ENCODE measurements at regions not wholly inside any gene's neighbourhood (a gene's known extent, or its start where the extent isn't known, plus 50 kb on each side); places are given as distances from the start of the nearest gene placed in this dataset.

DNA sequence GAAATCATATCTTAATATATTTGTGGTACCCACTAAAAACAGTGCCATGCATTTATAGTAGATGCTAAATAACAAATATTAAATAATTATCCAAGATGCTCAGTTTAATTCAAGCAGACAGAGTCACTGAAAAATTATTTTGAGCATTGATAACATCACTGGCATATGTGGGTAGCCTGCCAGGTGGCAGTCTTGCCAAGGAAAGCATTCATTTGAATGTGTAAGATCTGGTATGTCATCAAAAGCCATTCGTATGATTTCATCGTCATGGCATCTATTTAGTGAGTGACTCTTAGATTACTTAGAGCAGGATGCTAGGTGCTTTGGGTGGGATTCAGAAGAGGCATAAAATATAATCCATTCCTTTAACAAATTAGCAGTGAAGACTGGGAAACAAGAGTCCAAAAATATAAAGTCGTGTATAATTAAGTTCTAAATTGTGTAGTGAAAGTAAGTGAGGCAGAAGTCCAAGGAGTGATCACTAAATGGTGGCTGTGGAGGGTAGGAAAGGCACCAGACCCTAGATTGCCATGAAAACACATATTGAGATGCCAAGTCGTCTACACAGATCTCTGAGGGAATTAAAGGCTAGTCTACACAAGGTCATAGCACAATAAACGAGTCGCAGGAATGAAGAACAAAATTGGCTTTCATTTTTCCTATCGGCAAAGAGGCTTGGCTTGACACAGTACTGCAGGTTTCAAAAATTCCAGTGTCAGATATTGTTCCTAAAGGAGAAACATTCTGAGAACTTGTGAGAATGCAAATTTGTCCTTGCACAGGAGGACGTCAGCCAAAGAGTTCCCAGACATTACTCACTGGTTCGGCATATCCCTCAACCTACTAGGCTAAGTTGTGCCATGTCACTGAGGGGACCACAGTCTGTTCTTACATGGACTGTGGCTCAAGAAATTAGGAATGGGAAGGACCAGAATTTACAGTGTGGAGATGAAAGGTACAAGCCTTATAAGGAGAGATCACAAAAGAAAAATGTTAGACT, 130.8 kb downstream of the LYPLAL1 start:
- H3K4me3 ChIP-seq (ENCODE audit: low read depth, low read length): no peak overlapping the region
- no peak for DNase-seq (ENCODE audit: low read depth)
- TF ChIP-seq, protein P1, sequence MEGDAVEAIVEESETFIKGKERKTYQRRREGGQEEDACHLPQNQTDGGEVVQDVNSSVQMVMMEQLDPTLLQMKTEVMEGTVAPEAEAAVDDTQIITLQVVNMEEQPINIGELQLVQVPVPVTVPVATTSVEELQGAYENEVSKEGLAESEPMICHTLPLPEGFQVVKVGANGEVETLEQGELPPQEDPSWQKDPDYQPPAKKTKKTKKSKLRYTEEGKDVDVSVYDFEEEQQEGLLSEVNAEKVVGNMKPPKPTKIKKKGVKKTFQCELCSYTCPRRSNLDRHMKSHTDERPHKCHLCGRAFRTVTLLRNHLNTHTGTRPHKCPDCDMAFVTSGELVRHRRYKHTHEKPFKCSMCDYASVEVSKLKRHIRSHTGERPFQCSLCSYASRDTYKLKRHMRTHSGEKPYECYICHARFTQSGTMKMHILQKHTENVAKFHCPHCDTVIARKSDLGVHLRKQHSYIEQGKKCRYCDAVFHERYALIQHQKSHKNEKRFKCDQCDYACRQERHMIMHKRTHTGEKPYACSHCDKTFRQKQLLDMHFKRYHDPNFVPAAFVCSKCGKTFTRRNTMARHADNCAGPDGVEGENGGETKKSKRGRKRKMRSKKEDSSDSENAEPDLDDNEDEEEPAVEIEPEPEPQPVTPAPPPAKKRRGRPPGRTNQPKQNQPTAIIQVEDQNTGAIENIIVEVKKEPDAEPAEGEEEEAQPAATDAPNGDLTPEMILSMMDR (IDR thresholded peaks at IDR 0.05; ENCODE audit: low read depth, low read length, missing control alignments): no peak

DNA sequence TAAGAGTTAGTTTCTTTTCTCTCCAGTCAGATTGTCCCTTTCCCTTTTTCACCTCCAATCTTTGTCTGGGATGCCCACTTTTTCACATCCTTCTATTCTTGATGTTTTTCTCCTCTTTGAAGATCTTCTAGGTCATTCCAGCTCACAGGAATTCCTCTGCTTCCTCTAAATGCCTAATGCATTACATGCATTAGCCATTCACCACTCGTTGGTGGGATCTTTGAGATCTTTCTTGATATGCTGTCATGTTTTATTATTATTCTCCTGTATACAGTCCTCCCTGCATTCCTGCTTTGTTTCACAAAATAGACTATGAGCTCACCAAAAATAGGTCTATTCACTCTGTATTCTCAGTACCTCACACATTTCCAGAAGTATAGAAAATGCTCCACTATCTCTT, 129.0 kb downstream of the LYPLAL1 start:
- no peak for DNase-seq (ENCODE audit: low read depth)
- no peak overlapping the region for H3K4me3 ChIP-seq (ENCODE audit: low read depth, low read length)
- TF ChIP-seq, protein P1 (IDR thresholded peaks at IDR 0.05; ENCODE audit: low read depth, low read length, missing control alignments): no peak

DNA sequence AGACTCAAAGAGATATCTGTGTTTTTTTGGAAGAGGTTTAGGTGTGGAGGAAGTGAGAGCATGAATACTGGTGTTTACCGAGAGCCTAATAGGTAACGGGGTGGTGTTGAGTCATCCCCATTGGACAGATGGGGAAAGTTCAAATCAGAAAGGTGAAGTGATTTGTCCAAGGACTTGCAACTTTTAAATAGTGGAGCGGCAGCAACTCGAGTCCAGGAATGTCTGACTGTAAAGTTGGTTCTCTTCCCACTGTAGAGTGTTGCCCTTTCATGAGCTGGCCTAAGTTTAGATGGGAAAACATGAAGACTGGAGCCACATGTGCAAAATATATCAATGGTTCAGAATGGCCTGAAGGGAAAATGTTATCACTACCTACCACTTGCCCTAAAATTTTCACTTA, 125.7 kb downstream of the LYPLAL1 start:
- H3K4me3 ChIP-seq (ENCODE audit: low read depth, low read length): no peak overlapping the region
- TF ChIP-seq, protein P1 (IDR thresholded peaks at IDR 0.05; ENCODE audit: low read depth, low read length, missing control alignments): no peak
- no peak for DNase-seq (ENCODE audit: low read depth)

DNA sequence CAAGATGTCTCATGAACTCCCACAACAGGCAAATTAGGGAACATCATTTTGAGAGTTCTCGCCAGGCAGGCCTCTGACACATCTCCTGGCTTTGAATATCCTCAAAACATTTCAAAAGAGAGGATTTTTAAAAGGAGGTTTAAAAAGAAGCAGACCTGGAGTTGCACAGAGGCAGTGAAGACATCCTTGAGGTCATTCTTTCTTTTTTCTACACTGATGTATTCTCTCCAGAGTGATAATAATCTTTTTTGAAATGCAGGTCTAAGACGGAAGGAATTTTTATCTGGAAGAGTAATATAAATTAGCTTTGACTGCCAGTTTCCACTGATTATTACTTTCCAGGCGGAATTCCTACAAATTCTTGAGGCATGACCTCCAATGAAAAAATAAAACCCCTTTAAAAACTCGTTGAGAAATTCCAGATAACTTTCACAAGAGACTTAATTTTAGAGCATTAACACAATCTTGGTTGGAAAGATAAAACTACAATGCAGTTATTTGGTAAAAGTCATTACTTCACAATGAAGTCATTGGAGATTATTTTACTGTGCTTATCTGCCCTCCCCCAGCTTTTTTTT, 125.0 kb downstream of the LYPLAL1 start:
- no peak for DNase-seq (ENCODE audit: low read depth)
- TF ChIP-seq, protein P1 (IDR thresholded peaks at IDR 0.05; ENCODE audit: low read depth, low read length, missing control alignments): no peak
- H3K4me3 ChIP-seq (ENCODE audit: low read depth, low read length): no peak overlapping the region

DNA sequence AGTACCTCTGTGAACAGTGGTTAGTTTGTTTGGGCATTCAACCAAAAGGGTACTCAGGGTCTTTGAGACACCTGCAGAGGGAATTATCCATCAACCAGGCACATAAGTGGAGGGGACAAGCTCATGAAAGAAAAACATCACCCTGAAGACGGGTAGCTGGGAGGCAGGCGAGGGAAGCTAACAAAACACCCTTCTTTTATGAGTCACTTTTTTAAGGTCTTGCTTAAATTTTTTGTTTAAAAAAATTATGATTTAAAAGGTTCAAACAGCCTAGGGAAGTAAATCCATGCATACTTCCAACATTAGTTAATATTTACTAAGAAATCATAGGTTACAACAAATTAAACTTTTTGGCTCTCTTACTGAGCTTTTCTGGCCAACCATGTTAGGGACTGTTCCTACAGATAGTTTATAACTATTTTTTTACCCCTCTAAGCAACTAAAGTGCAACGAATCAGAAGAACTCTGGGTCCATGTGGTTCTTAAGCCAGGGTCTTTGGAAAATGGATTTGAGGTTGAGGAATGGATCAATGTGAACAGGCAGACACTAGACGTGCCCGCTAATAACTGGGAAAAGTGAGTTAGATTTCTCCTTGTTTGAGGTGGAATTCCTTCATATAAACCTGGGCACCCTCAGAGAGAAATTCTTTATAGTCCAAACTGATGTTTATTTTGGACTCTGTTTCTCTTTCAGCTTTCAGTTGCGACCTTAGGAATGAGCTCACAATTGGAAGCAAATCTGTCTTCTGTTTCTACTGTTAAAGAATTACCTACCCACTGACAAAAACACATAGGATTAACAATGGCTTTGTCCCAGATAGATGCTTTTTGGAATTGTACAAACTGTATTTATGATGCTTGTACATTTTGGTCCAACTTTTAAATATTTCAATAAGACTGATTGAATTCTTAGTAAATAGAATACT, 123.0 kb downstream of the LYPLAL1 start:
- no peak for DNase-seq (ENCODE audit: low read depth)
- H3K4me3 ChIP-seq (ENCODE audit: low read depth, low read length): no peak overlapping the region
- TF ChIP-seq, protein P1 (IDR thresholded peaks at IDR 0.05; ENCODE audit: low read depth, low read length, missing control alignments): no peak

DNA sequence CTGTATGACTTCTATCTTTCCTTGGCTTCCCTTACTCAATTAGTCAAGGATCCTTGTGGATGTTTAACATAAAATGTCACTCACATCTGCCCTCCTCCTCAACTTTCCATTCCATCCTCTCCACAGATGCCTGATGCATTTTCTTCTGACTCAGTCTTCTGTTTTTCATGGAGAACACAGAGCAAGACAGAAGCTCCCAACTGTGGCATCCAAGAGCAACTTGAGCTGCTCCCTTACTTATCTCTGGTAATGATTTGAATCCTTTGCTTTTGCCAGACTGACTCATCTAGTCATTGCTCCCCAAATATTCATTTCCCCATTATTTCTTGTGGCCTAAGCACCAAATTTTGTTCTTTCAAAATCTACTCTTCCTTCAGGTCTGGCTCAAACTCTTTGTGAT, 120.6 kb downstream of the LYPLAL1 start:
- H3K4me3 ChIP-seq (ENCODE audit: low read depth, low read length): no peak overlapping the region

More for the DNA sequence above, 120.6 kb downstream of the LYPLAL1 start:
- no peak for DNase-seq (ENCODE audit: low read depth)
- TF ChIP-seq, protein P1 (IDR thresholded peaks at IDR 0.05; ENCODE audit: low read depth, low read length, missing control alignments): no peak
